GM19372 (cell line): ENCODE measurements at regions not wholly inside any gene's neighbourhood (a gene's known extent, or its start where the extent isn't known, plus 50 kb on each side); places are given as distances from the start of the nearest gene placed in this dataset.
"Not testable (repeated sequence)": the region's sequence is repeated elsewhere in the genome, so short reads cannot be mapped to it uniquely, and the experiment has no call there.

Experiments
- ATAC-seq: cut with Tn5 transposase; IDR thresholded peaks from one replicate; pipeline ENCODE4 v1.9.1; 2021; ENCODE audit warnings: mild to moderate bottlenecking, low read depth, moderate library complexity; ENCODE audit not compliant: unreplicated experiment

GRCh38 chr5:100066020-100066419 is 469.2 kb upstream of the FAM174A start:
- ATAC-seq, result not testable (repeated sequence)

GRCh38 chr5:100043475-100043874 is 491.7 kb upstream of the FAM174A start:
- ATAC-seq, result no peak

- no peak for ATAC-seq
Observed at GRCh38 chr5:100026606-100027005, 508.6 kb upstream of the FAM174A start.

- ATAC-seq, result no peak
Observed at GRCh38 chr5:100023536-100023935, 511.6 kb upstream of the FAM174A start.

- no peak for ATAC-seq
Observed at GRCh38 chr5:100017520-100018262, 517.5 kb upstream of the FAM174A start.

- not testable (repeated sequence) for ATAC-seq
Observed at GRCh38 chr5:100013305-100013704, 521.9 kb upstream of the FAM174A start.

- ATAC-seq, result not testable (repeated sequence)
Observed at GRCh38 chr5:100011160-100011559, 524.0 kb upstream of the FAM174A start.

- ATAC-seq, result no peak
Observed at GRCh38 chr5:100004969-100005368, 530.2 kb upstream of the FAM174A start.

GRCh38 chr5:99998319-99998718 is 536.9 kb upstream of the FAM174A start:
- ATAC-seq, result no peak

GRCh38 chr5:99995407-99995806 is 539.8 kb upstream of the FAM174A start:
- ATAC-seq, result no peak

- ATAC-seq, result no peak
Observed at GRCh38 chr5:99973779-99974178, 561.4 kb upstream of the FAM174A start.

GRCh38 chr5:99955962-99956361 is 579.2 kb upstream of the FAM174A start:
- no peak for ATAC-seq

- no peak for ATAC-seq
Observed at GRCh38 chr5:99955006-99955405, 580.2 kb upstream of the FAM174A start.

GRCh38 chr5:99949969-99950524 is 585.1 kb upstream of the FAM174A start:
- no peak for ATAC-seq

- ATAC-seq, result no peak
Observed at GRCh38 chr5:99949361-99949760, 585.8 kb upstream of the FAM174A start.

GRCh38 chr5:99948850-99949249 is 586.3 kb upstream of the FAM174A start:
- ATAC-seq, result no peak

GRCh38 chr5:99945478-99946442 is 589.4 kb upstream of the FAM174A start:
- no peak for ATAC-seq

- ATAC-seq, result no peak
Observed at GRCh38 chr5:99940540-99940939, 594.6 kb upstream of the FAM174A start.

GRCh38 chr5:99936911-99937310 is 598.3 kb upstream of the FAM174A start:
- no peak for ATAC-seq

GRCh38 chr5:99929806-99930135 is 605.4 kb upstream of the FAM174A start:
- ATAC-seq, result no peak

- ATAC-seq, result no peak
Observed at GRCh38 chr5:99929067-99929805, 605.9 kb upstream of the FAM174A start.
